ENCODE measurements at regions not wholly inside any gene's neighbourhood (a gene's known extent, or its start where the extent isn't known, plus 50 kb on each side); places are given as distances from the start of the nearest gene placed in this dataset.
"Not testable (repeated sequence)": the region's sequence is repeated elsewhere in the genome, so short reads cannot be mapped to it uniquely, and the experiment has no call there.

DNA sequence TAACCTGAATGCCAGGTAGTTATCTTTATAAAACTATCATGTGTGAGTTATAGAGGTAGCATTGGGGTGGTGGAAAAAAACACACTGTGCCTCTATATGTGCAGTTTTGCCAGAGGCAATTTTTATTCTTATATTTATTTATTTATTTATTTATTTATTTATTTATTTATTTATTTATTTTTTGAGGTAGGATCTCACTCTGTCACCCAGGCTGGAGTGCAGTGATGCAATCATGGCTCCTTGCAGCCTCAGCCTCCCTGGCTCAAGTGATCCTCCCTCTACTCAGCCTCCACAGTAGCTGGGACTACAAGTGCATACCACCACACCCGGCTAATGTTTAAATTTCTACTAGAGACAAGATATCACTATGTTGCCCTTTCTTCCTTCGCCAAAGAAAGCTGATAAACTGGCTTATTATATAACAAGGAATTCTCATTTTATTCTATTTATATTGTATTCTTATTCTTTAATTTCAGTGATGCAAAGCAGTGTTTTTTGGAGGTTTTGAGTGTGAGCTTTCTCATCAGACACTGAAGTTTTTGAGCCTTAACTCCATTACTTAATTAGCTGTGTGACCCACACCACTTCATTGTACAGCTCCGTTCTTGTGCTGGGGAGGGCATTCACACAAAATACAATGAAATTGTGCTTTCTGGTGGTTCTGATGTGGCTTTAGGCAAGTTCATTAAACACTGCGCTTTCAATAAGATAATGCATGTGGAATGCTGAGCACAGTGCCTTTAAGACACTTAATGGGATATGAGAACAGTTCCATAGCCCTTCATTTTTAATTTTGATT is 102.9 kb upstream of the TPTE start:
- not testable (repeated sequence) for DNase-seq (ENCODE audit: low read depth); H3K4me3 ChIP-seq (ENCODE audit: low read depth, low read length)

GRCh38 chr21:10421199-10421598 is 100.2 kb upstream of the TPTE start:
- not testable (repeated sequence) for H3K4me3 ChIP-seq (ENCODE audit: low read depth, low read length); DNase-seq (ENCODE audit: low read depth)

GRCh38 chr21:10421601-10422000 is 99.8 kb upstream of the TPTE start:
- not testable (repeated sequence) for H3K4me3 ChIP-seq (ENCODE audit: low read depth, low read length); DNase-seq (ENCODE audit: low read depth)

GRCh38 chr21:10424097-10424886 is 97.1 kb upstream of the TPTE start:
- not testable (repeated sequence) for H3K4me3 ChIP-seq (ENCODE audit: low read depth, low read length); DNase-seq (ENCODE audit: low read depth)

DNA sequence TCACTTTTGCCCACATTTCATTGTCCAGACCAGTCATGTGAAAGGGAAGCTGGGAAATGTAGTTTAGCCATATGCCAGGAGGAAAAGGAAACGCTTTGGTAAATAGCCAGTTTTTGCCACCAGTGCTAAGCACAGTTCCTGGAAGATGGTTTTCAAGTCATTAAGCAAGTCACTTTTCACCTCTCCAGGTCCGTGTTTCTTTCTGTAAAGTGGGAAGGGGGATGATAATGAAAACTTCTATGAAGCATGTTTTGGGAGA is 96.6 kb upstream of the TPTE start:
- not testable (repeated sequence) for H3K4me3 ChIP-seq (ENCODE audit: low read depth, low read length); DNase-seq (ENCODE audit: low read depth)

DNA sequence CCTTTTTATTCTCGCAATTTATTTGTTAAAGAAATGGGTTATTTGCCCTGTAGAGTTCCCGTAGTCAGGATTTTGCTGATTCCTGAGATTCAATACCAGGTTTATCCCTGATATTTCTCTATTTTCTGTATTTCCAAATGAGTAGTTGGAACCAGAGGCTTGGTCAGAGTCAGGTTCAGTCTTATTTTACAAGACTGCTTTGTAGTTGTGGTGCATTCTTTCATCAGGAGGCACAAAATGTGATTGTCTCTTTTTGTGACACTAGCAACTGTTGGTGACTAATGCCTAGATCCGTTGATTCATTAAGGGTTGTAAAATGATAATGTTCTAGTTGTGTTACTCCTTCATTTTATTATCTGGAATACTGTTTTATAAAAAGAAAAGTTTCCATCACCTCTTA is 95.5 kb upstream of the TPTE start:
- DNase-seq (ENCODE audit: low read depth), result no peak
- TF ChIP-seq, protein P1, sequence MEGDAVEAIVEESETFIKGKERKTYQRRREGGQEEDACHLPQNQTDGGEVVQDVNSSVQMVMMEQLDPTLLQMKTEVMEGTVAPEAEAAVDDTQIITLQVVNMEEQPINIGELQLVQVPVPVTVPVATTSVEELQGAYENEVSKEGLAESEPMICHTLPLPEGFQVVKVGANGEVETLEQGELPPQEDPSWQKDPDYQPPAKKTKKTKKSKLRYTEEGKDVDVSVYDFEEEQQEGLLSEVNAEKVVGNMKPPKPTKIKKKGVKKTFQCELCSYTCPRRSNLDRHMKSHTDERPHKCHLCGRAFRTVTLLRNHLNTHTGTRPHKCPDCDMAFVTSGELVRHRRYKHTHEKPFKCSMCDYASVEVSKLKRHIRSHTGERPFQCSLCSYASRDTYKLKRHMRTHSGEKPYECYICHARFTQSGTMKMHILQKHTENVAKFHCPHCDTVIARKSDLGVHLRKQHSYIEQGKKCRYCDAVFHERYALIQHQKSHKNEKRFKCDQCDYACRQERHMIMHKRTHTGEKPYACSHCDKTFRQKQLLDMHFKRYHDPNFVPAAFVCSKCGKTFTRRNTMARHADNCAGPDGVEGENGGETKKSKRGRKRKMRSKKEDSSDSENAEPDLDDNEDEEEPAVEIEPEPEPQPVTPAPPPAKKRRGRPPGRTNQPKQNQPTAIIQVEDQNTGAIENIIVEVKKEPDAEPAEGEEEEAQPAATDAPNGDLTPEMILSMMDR (IDR thresholded peaks at IDR 0.05; ENCODE audit: insufficient read depth, low read depth, low read length), result no peak
- H3K4me3 ChIP-seq (ENCODE audit: low read depth, low read length), result no peak overlapping the region

DNA sequence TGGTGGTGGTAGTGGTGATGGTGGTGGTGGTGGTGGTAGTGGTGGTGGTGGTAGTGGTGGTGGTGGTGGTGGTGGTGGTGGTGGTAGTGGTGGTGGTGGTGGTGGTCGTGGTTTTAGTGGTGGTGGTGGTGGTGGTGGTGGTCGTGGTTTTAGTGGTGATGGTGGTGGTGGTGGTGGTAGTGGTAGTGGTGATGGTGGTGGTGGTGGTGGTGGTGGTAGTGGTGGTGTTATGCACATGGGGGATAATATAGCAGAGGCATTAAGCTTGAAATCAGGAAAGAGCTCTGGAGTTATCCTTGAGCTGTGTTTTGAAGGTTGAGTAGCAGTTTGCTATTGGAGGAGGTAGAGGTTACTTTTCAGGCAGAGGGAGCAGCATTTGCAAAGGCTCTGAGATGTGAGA is 94.6 kb upstream of the TPTE start:
- not testable (repeated sequence) for DNase-seq (ENCODE audit: low read depth); H3K4me3 ChIP-seq (ENCODE audit: low read depth, low read length)

- not testable (repeated sequence) for DNase-seq (ENCODE audit: low read depth); H3K4me3 ChIP-seq (ENCODE audit: low read depth, low read length)
Observed at GRCh38 chr21:10427277-10427676, 94.1 kb upstream of the TPTE start.

- not testable (repeated sequence) for DNase-seq (ENCODE audit: low read depth); H3K4me3 ChIP-seq (ENCODE audit: low read depth, low read length)
Observed at GRCh38 chr21:10428981-10429534, 92.3 kb upstream of the TPTE start.

- TF ChIP-seq, protein P1 (IDR thresholded peaks at IDR 0.05; ENCODE audit: insufficient read depth, low read depth, low read length), result no peak
- H3K4me3 ChIP-seq (ENCODE audit: low read depth, low read length), result no peak overlapping the region
- DNase-seq (ENCODE audit: low read depth), result no peak
Observed at GRCh38 chr21:10430005-10430404, 91.4 kb upstream of the TPTE start.

DNA sequence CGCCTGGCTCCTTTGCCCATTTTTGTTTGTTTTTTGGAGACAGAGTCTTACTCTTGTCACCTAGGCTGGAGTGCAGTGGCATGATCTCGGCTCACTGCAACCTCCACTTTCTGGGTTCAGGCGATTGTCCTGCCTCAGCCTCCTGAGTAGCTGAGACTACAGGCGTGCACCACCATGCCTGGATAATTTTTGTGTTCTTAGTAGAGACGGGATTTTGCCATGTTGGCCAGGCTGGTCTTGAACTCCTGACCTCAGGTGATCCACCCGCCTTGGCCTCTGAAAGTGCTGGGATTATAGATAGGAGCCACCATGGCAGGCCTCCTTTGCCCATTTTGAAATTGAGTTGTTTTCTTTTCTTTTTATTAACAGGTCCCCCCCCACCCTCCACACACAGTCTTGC is 89.4 kb upstream of the TPTE start:
- not testable (repeated sequence) for H3K4me3 ChIP-seq (ENCODE audit: low read depth, low read length); DNase-seq (ENCODE audit: low read depth)

GRCh38 chr21:10432456-10432855 is 88.9 kb upstream of the TPTE start:
- not testable (repeated sequence) for H3K4me3 ChIP-seq (ENCODE audit: low read depth, low read length); DNase-seq (ENCODE audit: low read depth)

DNA sequence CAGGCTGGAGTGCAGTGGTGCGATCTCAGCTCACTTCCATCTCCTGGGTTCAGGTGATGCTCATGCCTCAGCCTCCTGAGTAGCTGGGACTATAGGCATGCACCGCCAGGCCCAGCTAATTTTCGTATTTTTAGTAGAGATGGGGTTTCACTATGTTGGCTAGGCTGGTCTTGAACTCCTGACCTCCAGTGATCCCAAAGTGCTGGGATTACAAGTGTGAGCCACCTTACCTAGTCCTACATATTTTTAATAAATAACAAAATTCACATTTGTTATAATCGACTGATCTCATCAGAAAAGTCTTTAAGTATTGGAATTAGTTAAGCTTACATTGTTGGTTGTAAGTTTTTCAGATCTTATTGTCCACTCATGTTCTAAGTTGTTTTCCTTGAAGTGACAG is 83.4 kb upstream of the TPTE start:
- not testable (repeated sequence) for H3K4me3 ChIP-seq (ENCODE audit: low read depth, low read length)

GRCh38 chr21:10440639-10441038 is 80.7 kb upstream of the TPTE start:
- H3K4me3 ChIP-seq (ENCODE audit: low read depth, low read length); DNase-seq (ENCODE audit: low read depth): not testable (repeated sequence)

More for the DNA sequence above, 83.4 kb upstream of the TPTE start:
- DNase-seq (ENCODE audit: low read depth), result not testable (repeated sequence)

DNA sequence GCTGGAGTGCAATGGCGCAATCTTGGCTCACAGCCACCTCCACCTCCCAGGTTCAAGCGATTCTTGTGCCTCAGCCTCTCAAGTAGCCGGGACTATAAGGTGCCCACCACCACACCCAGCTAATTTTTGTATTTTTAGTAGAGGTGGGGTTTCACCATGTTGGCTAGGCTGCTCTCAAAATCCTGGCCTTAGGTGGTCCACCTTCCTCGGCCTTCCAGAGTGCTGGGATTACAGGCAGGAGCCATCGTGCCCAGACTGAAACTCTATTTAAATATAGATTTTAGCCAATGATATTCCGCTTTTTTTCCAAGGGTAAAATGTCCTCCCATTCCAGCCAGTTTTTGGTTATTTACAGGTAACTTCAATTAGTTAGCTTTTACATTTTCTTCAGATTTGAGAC is 79.4 kb upstream of the TPTE start:
- not testable (repeated sequence) for H3K4me3 ChIP-seq (ENCODE audit: low read depth, low read length)

DNA sequence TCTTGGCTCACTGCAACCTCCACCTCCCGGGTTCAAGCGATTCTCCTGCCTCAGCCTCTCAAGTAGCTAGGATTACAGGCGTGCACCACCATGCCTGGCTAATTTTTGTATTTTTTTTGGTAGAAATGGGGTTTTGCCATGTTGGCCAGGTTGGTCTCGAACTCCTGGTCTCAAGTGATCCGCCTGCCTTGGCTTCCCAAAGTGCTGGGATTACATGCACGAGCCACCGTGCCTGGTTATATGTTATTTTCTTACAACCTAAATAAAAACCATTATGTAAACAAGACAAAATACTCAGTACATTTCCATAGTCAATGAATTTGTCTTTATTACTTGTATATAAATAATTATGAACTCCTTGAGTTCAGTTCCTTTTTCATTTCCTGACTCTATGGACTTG is 75.7 kb upstream of the TPTE start:
- not testable (repeated sequence) for DNase-seq (ENCODE audit: low read depth); H3K4me3 ChIP-seq (ENCODE audit: low read depth, low read length)

More for the DNA sequence above, 79.4 kb upstream of the TPTE start:
- not testable (repeated sequence) for DNase-seq (ENCODE audit: low read depth)

GRCh38 chr21:10449451-10449850 is 71.9 kb upstream of the TPTE start:
- not testable (repeated sequence) for H3K4me3 ChIP-seq (ENCODE audit: low read depth, low read length); DNase-seq (ENCODE audit: low read depth)
